B cell (primary cell): ENCODE measurements at regions not wholly inside any gene's neighbourhood (a gene's known extent, or its start where the extent isn't known, plus 50 kb on each side); places are given as distances from the start of the nearest gene placed in this dataset.

Experiments
- EZH2 ChIP-seq: IDR thresholded peaks from 2 replicates; pipeline ENCODE4 v1.6.1; 2012; ENCODE audit warnings: borderline replicate concordance, low read depth, mild to moderate bottlenecking, moderate library complexity, low read length; ENCODE audit not compliant: insufficient read depth, poor library complexity, severe bottlenecking
- TF ChIP-seq, protein P1 (sequence below): fragments of 200-600 bp; IDR thresholded peaks from one replicate; pipeline ENCODE4 v1.8.0; 2022; ENCODE audit warnings: antibody characterized with exemption, mild to moderate bottlenecking

DNA sequence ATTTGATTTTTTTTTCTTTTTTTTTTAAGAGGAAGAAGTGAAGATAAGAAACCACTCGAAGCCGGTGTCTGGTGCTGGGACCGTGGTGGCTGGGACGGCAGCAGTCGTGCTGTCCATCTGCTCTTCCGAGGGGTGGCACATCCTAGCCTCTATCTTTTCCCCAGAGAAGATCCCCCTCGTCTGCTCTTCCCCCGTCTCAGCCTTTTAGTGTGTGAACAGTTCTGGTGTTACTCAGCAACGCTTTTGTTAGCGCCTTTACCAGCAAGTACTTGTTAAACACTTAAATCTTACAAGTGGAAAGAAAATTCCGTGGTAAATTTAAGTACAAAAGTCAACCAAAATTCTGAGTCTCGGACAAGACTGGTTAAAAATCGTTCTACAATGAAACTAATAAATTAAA is 90.1 kb downstream of the RSPH3 start:
- TF ChIP-seq, protein P1, sequence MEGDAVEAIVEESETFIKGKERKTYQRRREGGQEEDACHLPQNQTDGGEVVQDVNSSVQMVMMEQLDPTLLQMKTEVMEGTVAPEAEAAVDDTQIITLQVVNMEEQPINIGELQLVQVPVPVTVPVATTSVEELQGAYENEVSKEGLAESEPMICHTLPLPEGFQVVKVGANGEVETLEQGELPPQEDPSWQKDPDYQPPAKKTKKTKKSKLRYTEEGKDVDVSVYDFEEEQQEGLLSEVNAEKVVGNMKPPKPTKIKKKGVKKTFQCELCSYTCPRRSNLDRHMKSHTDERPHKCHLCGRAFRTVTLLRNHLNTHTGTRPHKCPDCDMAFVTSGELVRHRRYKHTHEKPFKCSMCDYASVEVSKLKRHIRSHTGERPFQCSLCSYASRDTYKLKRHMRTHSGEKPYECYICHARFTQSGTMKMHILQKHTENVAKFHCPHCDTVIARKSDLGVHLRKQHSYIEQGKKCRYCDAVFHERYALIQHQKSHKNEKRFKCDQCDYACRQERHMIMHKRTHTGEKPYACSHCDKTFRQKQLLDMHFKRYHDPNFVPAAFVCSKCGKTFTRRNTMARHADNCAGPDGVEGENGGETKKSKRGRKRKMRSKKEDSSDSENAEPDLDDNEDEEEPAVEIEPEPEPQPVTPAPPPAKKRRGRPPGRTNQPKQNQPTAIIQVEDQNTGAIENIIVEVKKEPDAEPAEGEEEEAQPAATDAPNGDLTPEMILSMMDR = no peak
- TF ChIP-seq EZH2 = no peak
